LNCaP clone FGC (cell line): ENCODE measurements at regions not wholly inside any gene's neighbourhood (a gene's known extent, or its start where the extent isn't known, plus 50 kb on each side); places are given as distances from the start of the nearest gene placed in this dataset.

Source experiments
- DNase-seq: peaks from one replicate; pipeline ENCODE4 v3.0.0-alpha.2; 2011; ENCODE audit warnings: low read depth
- H3K4me3 ChIP-seq: 2 replicates; pipeline ENCODE4 v1.5.1; 2011; ENCODE audit warnings: mild to moderate bottlenecking, low read depth, low read length, control low read depth
- TF ChIP-seq, protein P1 (sequence below): IDR thresholded peaks from 2 replicates; pipeline ENCODE4 v1.5.1; 2012; ENCODE audit warnings: mild to moderate bottlenecking; ENCODE audit not compliant: control insufficient read depth, insufficient read depth; ENCODE audit errors: extremely low read depth

DNA sequence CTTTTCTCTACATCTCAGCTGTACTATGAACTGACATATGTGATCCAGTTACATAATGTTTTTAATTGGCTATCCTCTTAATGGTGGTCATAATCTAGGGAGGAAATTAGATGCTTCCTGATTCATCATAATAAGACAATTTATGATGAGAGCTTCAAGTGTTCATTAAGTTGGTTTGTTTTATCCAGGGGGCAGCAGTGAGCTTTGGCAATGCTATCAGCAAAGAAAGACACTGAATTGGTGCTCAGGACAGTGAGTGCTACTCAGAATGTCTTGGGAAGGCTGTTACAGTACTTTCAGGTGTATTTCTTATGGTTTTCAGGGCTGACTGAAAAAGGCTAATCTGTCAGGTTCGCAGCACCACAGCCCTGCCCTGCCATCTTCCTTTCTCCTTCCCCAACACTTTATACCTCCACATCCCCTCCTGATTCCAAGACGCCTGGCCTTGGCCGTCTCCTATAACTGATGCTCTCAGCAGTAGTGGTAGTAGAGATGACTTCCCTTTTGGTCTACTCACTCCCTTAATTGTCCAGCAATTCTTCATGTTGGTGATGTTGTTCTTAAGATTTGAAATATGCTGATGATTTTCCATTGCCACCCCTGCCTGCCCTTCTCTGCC is 67.0 kb upstream of the TNFAIP3 start:
- DNase-seq, result peak; percentile 43

GRCh38 chr6:137800762-137801161 is 66.3 kb upstream of the TNFAIP3 start:
- DNase-seq, result no peak
- no peak overlapping the region for H3K4me3 ChIP-seq
- TF ChIP-seq, protein P1, sequence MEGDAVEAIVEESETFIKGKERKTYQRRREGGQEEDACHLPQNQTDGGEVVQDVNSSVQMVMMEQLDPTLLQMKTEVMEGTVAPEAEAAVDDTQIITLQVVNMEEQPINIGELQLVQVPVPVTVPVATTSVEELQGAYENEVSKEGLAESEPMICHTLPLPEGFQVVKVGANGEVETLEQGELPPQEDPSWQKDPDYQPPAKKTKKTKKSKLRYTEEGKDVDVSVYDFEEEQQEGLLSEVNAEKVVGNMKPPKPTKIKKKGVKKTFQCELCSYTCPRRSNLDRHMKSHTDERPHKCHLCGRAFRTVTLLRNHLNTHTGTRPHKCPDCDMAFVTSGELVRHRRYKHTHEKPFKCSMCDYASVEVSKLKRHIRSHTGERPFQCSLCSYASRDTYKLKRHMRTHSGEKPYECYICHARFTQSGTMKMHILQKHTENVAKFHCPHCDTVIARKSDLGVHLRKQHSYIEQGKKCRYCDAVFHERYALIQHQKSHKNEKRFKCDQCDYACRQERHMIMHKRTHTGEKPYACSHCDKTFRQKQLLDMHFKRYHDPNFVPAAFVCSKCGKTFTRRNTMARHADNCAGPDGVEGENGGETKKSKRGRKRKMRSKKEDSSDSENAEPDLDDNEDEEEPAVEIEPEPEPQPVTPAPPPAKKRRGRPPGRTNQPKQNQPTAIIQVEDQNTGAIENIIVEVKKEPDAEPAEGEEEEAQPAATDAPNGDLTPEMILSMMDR, result no peak

More for the DNA sequence above, 67.0 kb upstream of the TNFAIP3 start:
- TF ChIP-seq, protein P1, result peak; percentile 74
- H3K4me3 ChIP-seq, result no peak overlapping the region

DNA sequence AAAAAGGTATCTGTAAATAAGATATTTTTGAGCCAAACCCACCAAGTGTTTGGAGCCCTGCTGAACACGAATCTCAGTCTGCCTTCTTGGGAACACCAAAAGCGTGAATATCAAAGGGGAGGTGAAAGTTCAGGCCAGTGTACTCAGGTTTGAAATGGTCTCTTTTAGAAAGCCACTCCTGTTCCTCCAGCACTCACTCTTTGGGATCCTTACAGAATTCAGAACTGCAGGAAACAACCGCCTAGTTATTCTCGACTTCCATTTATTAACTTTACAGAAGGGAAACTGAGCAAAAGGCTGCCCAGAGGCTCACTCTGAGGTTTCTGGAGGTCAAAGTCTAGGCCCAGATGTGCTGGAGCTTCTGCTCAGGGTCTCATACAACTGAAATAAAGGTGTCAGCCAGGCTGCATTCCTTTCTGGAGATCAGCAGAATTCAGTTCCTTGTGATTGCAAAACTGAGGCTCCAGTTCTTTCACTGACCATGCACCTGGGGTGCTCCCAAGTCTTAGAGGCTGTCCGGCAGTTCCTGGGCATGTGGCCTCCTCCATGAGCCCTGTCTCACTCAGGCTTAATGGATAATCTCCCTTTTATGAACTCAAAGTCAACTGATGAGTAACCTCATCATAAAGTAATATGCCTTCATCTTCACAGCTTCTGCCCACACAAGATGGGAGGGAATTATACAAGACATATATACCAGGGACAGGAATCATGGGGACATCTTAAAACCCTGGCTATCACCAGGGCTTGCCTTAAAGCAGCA is 65.5 kb upstream of the TNFAIP3 start:
- TF ChIP-seq, protein P1, result no peak
- H3K4me3 ChIP-seq, result no peak overlapping the region
- DNase-seq, result no peak

DNA sequence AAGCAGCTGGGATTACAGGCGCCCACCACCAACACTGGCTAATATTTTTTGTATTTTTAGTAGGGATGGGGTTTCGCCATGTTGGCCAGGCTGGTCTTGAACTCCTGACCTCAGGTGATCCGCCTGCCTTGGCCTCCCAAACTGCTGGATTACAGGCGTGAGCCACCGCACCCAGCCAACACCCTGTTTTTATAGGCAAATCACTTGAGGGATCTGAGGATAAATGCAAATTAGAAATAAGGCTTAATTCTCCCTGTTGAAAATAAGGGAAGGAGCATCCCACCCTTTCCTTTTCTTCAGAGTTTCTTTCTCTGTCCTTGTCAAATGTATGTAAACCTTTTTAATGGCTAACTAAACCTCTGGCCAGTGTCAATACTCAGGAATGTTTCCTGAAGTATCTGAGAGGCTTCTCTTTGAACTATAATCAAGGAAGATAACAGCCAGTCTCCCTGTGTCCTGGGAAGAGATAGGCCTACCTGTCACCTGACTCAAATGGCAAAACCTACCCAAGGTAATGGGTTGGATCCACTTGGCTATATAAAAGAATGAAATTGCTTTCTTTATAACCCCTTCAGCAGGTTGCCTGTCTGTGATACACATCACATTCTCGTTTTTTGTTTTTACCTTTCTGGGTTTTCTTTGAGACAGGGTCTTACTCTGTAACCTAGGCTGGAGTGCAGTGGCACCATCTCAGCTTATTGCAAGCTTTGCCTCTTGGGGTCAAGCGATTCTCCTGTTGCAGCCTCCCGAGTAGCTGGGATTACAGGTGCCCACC is 64.5 kb upstream of the TNFAIP3 start:
- DNase-seq, result no peak
- TF ChIP-seq, protein P1, result no peak
- H3K4me3 ChIP-seq, result no peak overlapping the region

- DNase-seq, result no peak
- no peak overlapping the region for H3K4me3 ChIP-seq
- TF ChIP-seq, protein P1, result no peak
Measured at GRCh38 chr6:137804637-137805036, 62.4 kb upstream of the TNFAIP3 start.

GRCh38 chr6:137805622-137806021 is 61.4 kb upstream of the TNFAIP3 start:
- no peak for DNase-seq
- TF ChIP-seq, protein P1, result no peak
- H3K4me3 ChIP-seq, result no peak overlapping the region
